SU-DHL-6 (cell line): ENCODE measurements at regions not wholly inside any gene's neighbourhood (a gene's known extent, or its start where the extent isn't known, plus 50 kb on each side); places are given as distances from the start of the nearest gene placed in this dataset.

Experiments
- H2AFZ ChIP-seq: fragments of 200-600 bp; sonication (generic); 2 replicates; pipeline ENCODE4 v1.6.1; 2014; ENCODE audit warnings: low read depth, mild to moderate bottlenecking, moderate library complexity, mixed read lengths, antibody characterized with exemption, low read length; ENCODE audit not compliant: severe bottlenecking
- H3F3A ChIP-seq: fragments of 200-600 bp; shearing (Covaris generic); 2 replicates; pipeline ENCODE4 v1.6.0; 2016; ENCODE audit warnings: antibody characterized with exemption, mild to moderate bottlenecking; ENCODE audit not compliant: insufficient read depth
- H3K27ac ChIP-seq: fragments of 200-600 bp; sonication (generic); 2 replicates; pipeline ENCODE4 v1.5.1; 2016; ENCODE audit warnings: low read depth, mild to moderate bottlenecking, low read length, moderate library complexity, mixed read lengths
- H3K27me3 ChIP-seq: fragments of 200-600 bp; sonication (generic), shearing (Covaris generic); 2 replicates; pipeline ENCODE4 v1.6.0; 2014; ENCODE audit warnings: mild to moderate bottlenecking, low read length
- H3K36me3 ChIP-seq: fragments of 200-600 bp; sonication (generic); 2 replicates; pipeline ENCODE4 v1.6.1; 2014; ENCODE audit warnings: mild to moderate bottlenecking, low read length, mixed read lengths
- H3K4me2 ChIP-seq: fragments of 300-600, 200-600 bp; shearing (Covaris generic), sonication (generic); 2 replicates; pipeline ENCODE4 v1.6.0; 2014; ENCODE audit warnings: low read length, low read depth, mild to moderate bottlenecking; ENCODE audit not compliant: poor library complexity, severe bottlenecking
- H3K4me3 ChIP-seq: fragments of 200-600 bp; sonication (generic); 2 replicates; pipeline ENCODE4 v1.5.1; 2014; ENCODE audit warnings: antibody characterized with exemption, low read length, mild to moderate bottlenecking, mixed read lengths; ENCODE audit not compliant: insufficient read depth, poor library complexity, severe bottlenecking
- H3K79me2 ChIP-seq: fragments of 200-600 bp; sonication (generic); 2 replicates; pipeline ENCODE4 v1.6.1; 2014; ENCODE audit warnings: mild to moderate bottlenecking, low read length, moderate library complexity; ENCODE audit not compliant: insufficient read depth
- H3K9ac ChIP-seq: fragments of 200-600 bp; sonication (generic); 2 replicates; pipeline ENCODE4 v1.7.0; 2014; ENCODE audit warnings: mild to moderate bottlenecking, low read length
- H3K9me2 ChIP-seq: fragments of 200-600 bp; sonication (generic); replicated peaks from 2 replicates; pipeline ENCODE4 v1.6.1; 2014; ENCODE audit warnings: low read length; ENCODE audit not compliant: insufficient read depth
- H3K9me3 ChIP-seq: fragments of 200-600 bp; sonication (generic); 2 replicates; pipeline ENCODE4 v1.6.1; 2014; ENCODE audit warnings: low read length, mixed read lengths; ENCODE audit not compliant: insufficient read depth
- H4K20me1 ChIP-seq: fragments of 200-600 bp; sonication (generic); 2 replicates; pipeline ENCODE4 v1.6.1; 2014; ENCODE audit warnings: low read depth, mild to moderate bottlenecking, antibody characterized with exemption, low read length, moderate library complexity, mixed read lengths
- EZH2phosphoT487 ChIP-seq: fragments of 200-600 bp; sonication (generic), shearing (Covaris generic); conservative IDR thresholded peaks from 2 replicates; pipeline ENCODE4 v1.6.1; 2018; ENCODE audit warnings: mild to moderate bottlenecking, antibody characterized with exemption, low read length, moderate library complexity, mixed read lengths
- TF ChIP-seq, protein P1 (sequence below): fragments of 200-600 bp; sonication (generic); IDR thresholded peaks from one replicate; pipeline ENCODE4 v1.5.1; 2017; ENCODE audit warnings: antibody characterized with exemption, mild to moderate bottlenecking, low read length, moderate library complexity; ENCODE audit not compliant: insufficient read depth, poor library complexity, severe bottlenecking

- H2AFZ ChIP-seq: no peak overlapping the region
- no peaks in the 10 kb centered on the region for H3K9me2 ChIP-seq
- H3K27ac ChIP-seq: no peak overlapping the region
- no peak overlapping the region for H3K9ac ChIP-seq
- no peaks in the 10 kb centered on the region for H4K20me1 ChIP-seq
- no peaks in the 10 kb centered on the region for H3F3A ChIP-seq
- no peak overlapping the region for H3K4me3 ChIP-seq
- TF ChIP-seq, protein P1, sequence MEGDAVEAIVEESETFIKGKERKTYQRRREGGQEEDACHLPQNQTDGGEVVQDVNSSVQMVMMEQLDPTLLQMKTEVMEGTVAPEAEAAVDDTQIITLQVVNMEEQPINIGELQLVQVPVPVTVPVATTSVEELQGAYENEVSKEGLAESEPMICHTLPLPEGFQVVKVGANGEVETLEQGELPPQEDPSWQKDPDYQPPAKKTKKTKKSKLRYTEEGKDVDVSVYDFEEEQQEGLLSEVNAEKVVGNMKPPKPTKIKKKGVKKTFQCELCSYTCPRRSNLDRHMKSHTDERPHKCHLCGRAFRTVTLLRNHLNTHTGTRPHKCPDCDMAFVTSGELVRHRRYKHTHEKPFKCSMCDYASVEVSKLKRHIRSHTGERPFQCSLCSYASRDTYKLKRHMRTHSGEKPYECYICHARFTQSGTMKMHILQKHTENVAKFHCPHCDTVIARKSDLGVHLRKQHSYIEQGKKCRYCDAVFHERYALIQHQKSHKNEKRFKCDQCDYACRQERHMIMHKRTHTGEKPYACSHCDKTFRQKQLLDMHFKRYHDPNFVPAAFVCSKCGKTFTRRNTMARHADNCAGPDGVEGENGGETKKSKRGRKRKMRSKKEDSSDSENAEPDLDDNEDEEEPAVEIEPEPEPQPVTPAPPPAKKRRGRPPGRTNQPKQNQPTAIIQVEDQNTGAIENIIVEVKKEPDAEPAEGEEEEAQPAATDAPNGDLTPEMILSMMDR: no peak
- no peak for TF ChIP-seq EZH2phosphoT487
- no peaks in the 10 kb centered on the region for H3K27me3 ChIP-seq
- no peaks in the 10 kb centered on the region for H3K9me3 ChIP-seq
- H3K79me2 ChIP-seq: no peaks in the 10 kb centered on the region
- H3K36me3 ChIP-seq: no peaks in the 10 kb centered on the region
- no peak overlapping the region for H3K4me2 ChIP-seq
Observed at GRCh38 chr16:51814617-51815016, 663.5 kb upstream of the SALL1 start.

GRCh38 chr16:51813609-51814008 lies 662.5 kb upstream of the SALL1 start:
- Histone ChIP-seq H3K4me3 (no peak overlapping the region), H3K9me2 (no peaks in the 10 kb centered on the region), H3K9ac (no peak overlapping the region), H3K79me2 (no peaks in the 10 kb centered on the region), H4K20me1 (no peaks in the 10 kb centered on the region), H3K9me3 (no peaks in the 10 kb centered on the region), H3F3A (no peaks in the 10 kb centered on the region), H3K36me3 (no peaks in the 10 kb centered on the region), H3K27me3 (no peaks in the 10 kb centered on the region), H3K4me2 (no peak overlapping the region), H2AFZ (no peak overlapping the region), H3K27ac (no peak overlapping the region)
- TF ChIP-seq, protein P1: no peak
- no peak for TF ChIP-seq EZH2phosphoT487

DNA sequence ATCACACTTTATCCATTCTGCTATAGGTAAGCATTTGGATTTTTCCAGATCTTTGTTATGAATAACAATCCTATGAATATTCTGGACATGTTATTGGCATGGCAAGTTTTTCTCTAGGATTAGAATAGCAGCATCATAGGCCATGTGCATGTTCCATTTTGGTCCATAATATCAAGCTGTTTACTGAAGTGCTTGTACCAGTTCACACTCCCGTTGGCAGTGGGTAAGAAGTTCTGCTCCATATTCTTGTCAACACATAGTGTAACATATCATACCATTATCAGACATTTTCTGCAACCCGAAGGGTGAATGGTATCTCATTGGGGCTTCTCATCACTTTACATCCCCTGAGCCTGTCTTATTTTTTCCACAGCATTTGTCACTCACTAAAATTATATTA lies 661.9 kb upstream of the SALL1 start:
- Histone ChIP-seq H3K27me3 (no peaks in the 10 kb centered on the region), H3F3A (no peaks in the 10 kb centered on the region), H3K4me2 (no peak overlapping the region), H4K20me1 (no peaks in the 10 kb centered on the region), H3K9me2 (no peaks in the 10 kb centered on the region), H3K79me2 (no peaks in the 10 kb centered on the region), H3K36me3 (no peaks in the 10 kb centered on the region), H2AFZ (no peak overlapping the region), H3K27ac (no peak overlapping the region), H3K9ac (no peak overlapping the region), H3K9me3 (no peaks in the 10 kb centered on the region), H3K4me3 (no peak overlapping the region)
- TF ChIP-seq EZH2phosphoT487: no peak
- TF ChIP-seq, protein P1: no peak
